Nucleus accumbens (tissue), 56 donors: ENCODE measurements at regions not wholly inside any gene's neighbourhood (a gene's known extent, or its start where the extent isn't known, plus 50 kb on each side); places are given as distances from the start of the nearest gene placed in this dataset.
A peak's percentile ranks its signal among the peaks of the same experiment; 100 is the strongest.

Experiments used
- DNase-seq, 56 donors: peaks; one replicate each; lab custom pipeline; 2025; lab: John Stamatoyannopoulos, UW

DNA sequence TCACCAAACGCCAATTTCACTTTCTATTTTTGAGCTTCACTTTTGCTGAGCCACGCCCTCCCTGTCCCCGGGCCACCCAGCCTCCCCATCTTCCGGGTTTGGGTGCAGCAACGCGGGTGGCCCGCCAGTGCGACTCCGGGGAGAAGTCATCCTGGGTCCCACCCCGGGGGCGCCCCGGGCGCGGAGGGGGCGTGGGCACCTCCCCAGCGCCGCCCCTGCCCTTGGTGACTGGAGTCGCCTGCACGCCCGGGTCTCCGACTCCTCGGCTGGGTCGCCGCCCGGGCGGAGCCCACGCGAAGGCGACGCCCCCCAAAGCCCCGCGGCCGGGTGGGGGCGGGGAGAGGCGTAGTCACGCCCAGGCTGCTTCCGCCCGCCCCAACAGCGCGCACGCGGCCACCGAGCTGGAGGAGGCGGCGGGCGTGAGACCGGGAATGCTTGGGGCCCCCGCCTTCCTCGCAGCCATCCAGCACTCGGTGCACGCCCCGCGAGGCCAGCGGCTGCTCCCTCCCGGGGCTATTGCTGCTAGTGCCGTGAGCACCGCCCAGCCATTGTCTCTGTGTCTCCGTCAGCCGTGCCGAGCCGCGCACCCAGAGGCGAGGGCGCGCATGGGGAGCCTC lies 362.1 kb upstream of the AMELY start:
- peak in 27 of 56 donors; percentile 0 to 37 (median 2) for DNase-seq

- peak in 19 of 56 donors; percentile 0 to 32 (median 0) for DNase-seq
Measured at GRCh38 chrY:7272556-7273195, 361.1 kb upstream of the AMELY start.

DNA sequence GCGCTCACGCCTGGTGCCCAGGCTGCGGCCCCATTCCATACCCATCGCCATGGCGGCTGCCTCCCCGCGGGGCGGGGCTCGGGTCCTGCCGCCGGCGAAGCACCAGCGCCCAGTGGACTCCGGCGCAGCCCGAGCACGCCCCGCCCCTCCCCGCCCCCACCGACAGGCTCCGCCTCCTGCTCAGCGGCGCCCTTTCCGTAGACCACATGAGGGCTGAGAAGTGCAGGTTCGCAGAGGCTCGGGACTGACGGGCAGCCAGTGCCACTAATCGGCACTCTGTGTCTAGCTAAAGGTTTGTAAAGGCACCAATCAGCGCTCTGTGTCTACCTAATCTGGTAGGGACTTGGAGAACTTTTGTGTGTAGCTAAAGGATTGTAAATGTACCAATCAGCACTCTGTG lies 352.2 kb upstream of the AMELY start:
- DNase-seq, result no peak

GRCh38 chrY:7262531-7262930 lies 351.0 kb upstream of the AMELY start:
- DNase-seq, result no peak

DNA sequence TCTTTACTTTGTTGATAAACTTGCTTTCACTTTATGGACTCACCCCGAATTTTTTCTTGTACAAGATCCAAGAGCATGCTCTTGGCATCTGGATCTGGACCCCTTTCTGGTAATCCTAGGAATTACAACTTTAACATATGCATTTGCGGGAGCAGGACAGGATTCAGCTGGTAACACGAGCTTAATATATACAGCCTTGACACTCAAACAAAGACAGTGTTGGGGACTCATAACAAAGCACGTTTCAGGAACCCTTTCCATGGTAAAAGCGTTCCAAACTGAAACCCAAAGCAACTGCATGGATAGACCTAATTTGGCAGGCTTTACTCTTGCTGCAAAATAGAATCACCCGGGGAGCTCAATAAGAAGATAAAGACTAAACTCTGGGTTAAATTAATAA lies 349.7 kb upstream of the AMELY start:
- no peak for DNase-seq

DNA sequence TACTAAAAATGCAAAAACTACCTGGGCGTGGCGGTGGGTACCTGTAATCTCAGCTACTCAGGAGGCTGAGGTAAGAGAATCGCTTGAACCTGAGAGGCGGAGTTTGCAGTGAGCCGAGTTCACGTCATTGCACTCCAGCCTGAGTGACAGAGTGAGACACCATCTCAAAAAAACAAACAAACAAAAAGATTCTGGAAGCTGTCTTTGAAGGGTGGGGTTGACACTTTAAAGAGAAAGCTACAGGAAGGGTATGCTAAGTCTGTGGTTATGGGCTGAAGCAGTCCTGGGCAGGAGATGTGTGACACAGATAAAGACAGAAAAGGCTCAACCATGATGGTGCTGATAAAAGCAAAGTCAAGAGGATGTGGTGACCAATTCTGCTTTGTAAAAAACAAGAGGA lies 328.5 kb upstream of the AMELY start:
- no peak for DNase-seq

DNA sequence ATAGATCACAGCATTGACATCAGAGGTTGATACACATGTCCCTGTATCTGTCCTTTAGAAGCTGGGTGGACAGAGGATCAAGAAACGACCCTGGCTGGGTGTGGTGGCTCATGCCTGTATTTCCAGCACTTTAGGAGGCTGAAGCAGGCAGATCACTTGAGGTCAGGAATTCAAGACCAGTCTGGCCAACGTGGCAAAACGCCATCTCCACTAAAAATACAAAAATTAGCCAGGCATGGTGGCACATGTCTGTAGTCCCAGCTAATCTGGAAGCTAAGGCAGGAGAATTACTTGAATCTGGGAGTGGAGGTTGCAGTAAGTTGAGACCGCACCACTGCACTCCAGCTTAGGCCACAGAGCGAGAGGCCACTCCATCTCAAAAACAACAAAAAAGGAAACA lies 300.4 kb upstream of the AMELY start:
- no peak for DNase-seq

DNA sequence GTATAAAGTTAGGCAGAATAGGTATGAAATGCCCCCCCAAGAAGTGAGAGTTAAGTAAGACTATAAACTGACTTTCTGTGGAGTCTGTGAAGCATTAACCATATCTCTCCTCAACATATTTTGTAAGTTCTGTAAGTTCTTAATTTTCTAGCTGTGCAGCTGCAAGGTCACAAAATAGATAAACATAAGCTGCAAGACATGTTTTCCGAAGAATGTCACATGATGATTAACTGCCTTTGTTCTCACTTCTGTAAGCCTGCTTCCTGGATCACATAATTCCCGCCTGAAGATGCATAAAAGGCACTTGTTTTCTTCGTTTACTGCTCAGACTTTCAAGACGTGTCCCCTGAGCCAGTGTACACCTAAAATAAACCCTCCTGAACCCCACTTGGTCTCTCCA lies 292.9 kb upstream of the AMELY start:
- DNase-seq, result no peak

DNA sequence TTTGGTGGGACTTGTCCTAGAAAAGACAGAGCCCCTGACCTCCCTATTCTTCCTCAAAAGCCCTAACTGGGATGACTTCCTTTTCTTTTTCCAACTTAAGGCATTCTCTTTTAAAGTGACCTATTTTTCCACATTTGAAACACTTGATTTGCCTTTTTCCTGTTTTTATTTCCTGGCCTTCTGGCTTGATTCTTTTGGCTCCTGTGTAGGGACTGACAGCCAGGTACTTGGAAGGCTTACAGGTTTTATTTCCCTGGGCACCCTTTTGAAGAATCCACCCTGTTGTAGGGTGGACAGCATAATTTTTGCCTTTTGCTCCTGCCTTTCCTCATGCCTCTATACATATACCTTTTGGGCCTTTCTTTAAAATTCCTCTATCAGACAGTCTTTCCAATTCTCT lies 271.0 kb upstream of the AMELY start:
- DNase-seq, result no peak

DNA sequence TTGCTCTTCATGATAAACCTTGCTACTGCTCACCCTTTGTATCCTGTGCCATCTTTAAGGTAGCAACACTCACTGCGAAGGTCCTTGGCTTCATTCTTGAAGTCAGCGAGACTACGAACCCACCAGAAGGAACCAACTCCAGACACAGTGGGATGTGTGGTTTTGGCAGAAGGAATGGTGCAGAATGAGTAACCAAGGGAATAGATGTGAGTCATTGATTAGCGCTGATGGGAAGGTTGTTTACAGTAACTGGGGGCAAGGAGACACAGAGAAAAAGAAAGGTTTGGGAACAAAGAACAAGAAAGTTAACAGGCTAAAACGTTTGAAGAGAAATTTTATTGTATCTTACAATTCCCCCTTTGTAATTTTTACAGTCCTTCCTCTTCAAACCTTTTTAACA lies 266.1 kb upstream of the AMELY start:
- DNase-seq, result no peak

DNA sequence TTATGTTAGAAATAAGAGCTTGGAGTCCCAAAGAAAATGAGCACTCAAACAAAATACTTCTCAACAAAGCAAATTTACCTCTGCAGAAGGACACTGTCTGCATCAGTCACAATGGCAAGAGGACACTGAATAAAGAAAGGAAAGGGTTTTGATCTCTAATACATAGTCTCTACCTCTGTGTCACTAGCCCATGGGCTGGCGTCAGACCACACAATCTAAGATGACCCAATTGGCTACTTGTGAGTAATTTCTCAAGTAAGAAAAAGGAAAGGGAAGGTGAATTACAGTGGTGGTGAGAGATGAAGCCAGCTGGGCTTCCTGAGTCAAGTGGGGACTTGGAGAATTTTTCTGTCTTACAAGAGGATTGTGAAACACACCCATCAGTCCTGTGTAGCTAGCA lies 257.9 kb upstream of the AMELY start:
- DNase-seq, result no peak

- no peak for DNase-seq
Measured at GRCh38 chrY:7141477-7141876, 229.9 kb upstream of the AMELY start.
